ENCODE measurements at regions not wholly inside any gene's neighbourhood (a gene's known extent, or its start where the extent isn't known, plus 50 kb on each side); places are given as distances from the start of the nearest gene placed in this dataset.
"Not testable (repeated sequence)": the region's sequence is repeated elsewhere in the genome, so short reads cannot be mapped to it uniquely, and the experiment has no call there.

- H3K9me3 ChIP-seq, H3K27me3 ChIP-seq, H3K36me3 ChIP-seq, DNase-seq, H3K4me3 ChIP-seq: not testable (repeated sequence)
Measured at GRCh38 chr14:105678057-105678456, 151.7 kb downstream of the TMEM121 start.

GRCh38 chr14:105678996-105679958 lies 152.9 kb downstream of the TMEM121 start:
- not testable (repeated sequence) for H3K9me3 ChIP-seq, H3K27me3 ChIP-seq, DNase-seq, H3K36me3 ChIP-seq, H3K4me3 ChIP-seq

- not testable (repeated sequence) for H3K4me3 ChIP-seq, DNase-seq, H3K9me3 ChIP-seq, H3K27me3 ChIP-seq, H3K36me3 ChIP-seq
Measured at GRCh38 chr14:105679959-105680735, 153.8 kb downstream of the TMEM121 start.

- DNase-seq, H3K36me3 ChIP-seq, H3K9me3 ChIP-seq, H3K27me3 ChIP-seq, H3K4me3 ChIP-seq: not testable (repeated sequence)
Measured at GRCh38 chr14:105680736-105681098, 154.3 kb downstream of the TMEM121 start.

- not testable (repeated sequence) for DNase-seq, H3K4me3 ChIP-seq, H3K9me3 ChIP-seq, H3K36me3 ChIP-seq, H3K27me3 ChIP-seq
Measured at GRCh38 chr14:105681606-105682185, 155.3 kb downstream of the TMEM121 start.

GRCh38 chr14:105682442-105682841 lies 156.1 kb downstream of the TMEM121 start:
- not testable (repeated sequence) for DNase-seq, H3K36me3 ChIP-seq, H3K4me3 ChIP-seq, H3K27me3 ChIP-seq, H3K9me3 ChIP-seq

- H3K27me3 ChIP-seq = no peaks in the 10 kb centered on the region
- H3K4me3 ChIP-seq = no peak overlapping the region
- no peaks in the 10 kb centered on the region for H3K36me3 ChIP-seq
- no peak for DNase-seq
- H3K9me3 ChIP-seq = no peaks in the 10 kb centered on the region
Measured at GRCh38 chr14:105682956-105683570, 156.7 kb downstream of the TMEM121 start.

GRCh38 chr14:105684056-105684455 lies 157.7 kb downstream of the TMEM121 start:
- not testable (repeated sequence) for H3K9me3 ChIP-seq, DNase-seq, H3K27me3 ChIP-seq, H3K36me3 ChIP-seq, H3K4me3 ChIP-seq

- H3K9me3 ChIP-seq, H3K36me3 ChIP-seq, H3K27me3 ChIP-seq, H3K4me3 ChIP-seq, DNase-seq: not testable (repeated sequence)
Measured at GRCh38 chr14:105684597-105684996, 158.2 kb downstream of the TMEM121 start.

GRCh38 chr14:105685003-105685402 lies 158.6 kb downstream of the TMEM121 start:
- DNase-seq = no peak
- Histone ChIP-seq H3K4me3 (no peak overlapping the region), H3K9me3 (no peaks in the 10 kb centered on the region), H3K27me3 (no peaks in the 10 kb centered on the region), H3K36me3 (no peaks in the 10 kb centered on the region)

- DNase-seq = not testable (repeated sequence)
Measured at GRCh38 chr14:105685605-105686004, 159.2 kb downstream of the TMEM121 start.

GRCh38 chr14:105686050-105686449 lies 159.7 kb downstream of the TMEM121 start:
- not testable (repeated sequence) for H3K4me3 ChIP-seq, H3K9me3 ChIP-seq, H3K36me3 ChIP-seq, H3K27me3 ChIP-seq, DNase-seq

More at GRCh38 chr14:105685605-105686004, 159.2 kb downstream of the TMEM121 start:
- not testable (repeated sequence) for H3K9me3 ChIP-seq, H3K36me3 ChIP-seq, H3K4me3 ChIP-seq, H3K27me3 ChIP-seq

GRCh38 chr14:105686462-105687170 lies 160.2 kb downstream of the TMEM121 start:
- H3K4me3 ChIP-seq, H3K9me3 ChIP-seq, H3K27me3 ChIP-seq, H3K36me3 ChIP-seq, DNase-seq: not testable (repeated sequence)

- not testable (repeated sequence) for H3K36me3 ChIP-seq, DNase-seq, H3K4me3 ChIP-seq, H3K9me3 ChIP-seq, H3K27me3 ChIP-seq
Measured at GRCh38 chr14:105687171-105688022, 161.0 kb downstream of the TMEM121 start.

GRCh38 chr14:105688023-105688351 lies 161.6 kb downstream of the TMEM121 start:
- not testable (repeated sequence) for H3K27me3 ChIP-seq, H3K9me3 ChIP-seq, H3K36me3 ChIP-seq, H3K4me3 ChIP-seq
- DNase-seq = peak; percentile 36
